Muscle of back (tissue), 3 donors: ENCODE measurements at regions not wholly inside any gene's neighbourhood (a gene's known extent, or its start where the extent isn't known, plus 50 kb on each side); places are given as distances from the start of the nearest gene placed in this dataset.
A peak's percentile ranks its signal among the peaks of the same experiment; 100 is the strongest.

Experiments used
- DNase-seq, 3 donors: peaks; one replicate each; pipeline versions ENCODE4 v3.0.0 to v3.0.0-alpha.2; 2013

DNA sequence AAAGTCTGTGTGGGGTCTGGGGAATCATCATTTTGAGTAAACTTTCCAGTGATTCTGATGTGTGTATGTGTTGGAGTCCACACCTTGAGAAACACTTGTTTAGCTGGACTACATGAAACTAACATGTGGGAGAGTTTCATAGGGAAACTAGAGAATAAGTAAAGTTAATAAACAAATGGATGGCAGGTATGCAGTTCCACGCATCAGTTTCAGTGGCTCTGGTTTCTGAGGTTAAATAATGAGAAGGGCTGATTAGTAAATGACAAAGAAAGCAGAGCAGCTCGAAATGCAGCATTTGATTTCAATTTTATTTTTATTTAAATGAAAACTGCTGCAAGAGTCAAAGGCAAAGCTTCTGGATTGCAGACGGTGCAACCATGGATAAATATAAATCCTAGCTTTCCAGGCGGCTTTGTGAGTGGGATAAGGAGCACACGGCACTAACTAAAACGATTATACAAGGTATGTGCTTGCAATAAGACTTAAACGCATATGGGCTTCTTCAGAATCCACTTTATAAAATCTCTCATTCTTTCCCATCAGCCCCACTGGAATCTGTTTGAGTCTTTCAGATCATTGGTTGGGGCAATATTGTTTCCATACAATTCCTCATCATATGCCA, 310.7 kb downstream of the PLPP3 start:
- no peak for DNase-seq

DNA sequence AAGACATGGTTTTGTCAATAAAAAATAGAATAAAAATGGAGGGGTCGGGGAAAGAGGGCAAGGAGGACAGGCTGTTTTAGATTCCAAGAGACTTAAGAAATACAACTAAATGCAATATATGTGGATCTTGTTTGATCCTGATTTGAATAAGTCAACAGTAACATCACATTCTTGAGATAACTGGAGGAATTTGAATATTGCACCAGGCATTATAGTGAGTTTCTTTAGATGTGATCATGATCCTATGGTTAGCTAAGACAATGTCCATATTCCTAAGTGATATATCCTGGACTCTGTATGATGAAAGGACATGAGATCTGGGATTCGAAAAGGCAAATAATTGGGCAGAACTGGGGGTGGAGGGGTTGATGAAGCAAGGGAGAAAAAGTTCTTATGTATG, 311.8 kb downstream of the PLPP3 start:
- DNase-seq = no peak

DNA sequence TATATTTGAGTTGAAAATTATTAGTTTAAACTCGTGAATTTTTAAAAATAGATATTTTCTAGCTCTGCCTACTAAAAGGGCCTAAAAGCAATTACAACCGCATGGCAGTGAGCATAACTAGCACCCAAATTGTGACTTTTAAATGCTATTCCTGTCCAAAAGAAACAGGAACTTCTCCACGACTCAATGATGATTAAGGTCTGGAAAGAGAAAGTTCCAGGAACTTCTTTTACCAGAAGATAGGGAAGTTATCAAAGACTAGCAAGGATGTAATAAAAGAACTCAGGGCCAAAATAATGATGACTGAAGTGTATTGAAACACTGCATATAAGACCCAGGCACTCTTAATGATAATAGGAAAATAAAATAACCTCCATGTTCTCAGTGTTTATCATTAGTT, 313.0 kb downstream of the PLPP3 start:
- DNase-seq = no peak

DNA sequence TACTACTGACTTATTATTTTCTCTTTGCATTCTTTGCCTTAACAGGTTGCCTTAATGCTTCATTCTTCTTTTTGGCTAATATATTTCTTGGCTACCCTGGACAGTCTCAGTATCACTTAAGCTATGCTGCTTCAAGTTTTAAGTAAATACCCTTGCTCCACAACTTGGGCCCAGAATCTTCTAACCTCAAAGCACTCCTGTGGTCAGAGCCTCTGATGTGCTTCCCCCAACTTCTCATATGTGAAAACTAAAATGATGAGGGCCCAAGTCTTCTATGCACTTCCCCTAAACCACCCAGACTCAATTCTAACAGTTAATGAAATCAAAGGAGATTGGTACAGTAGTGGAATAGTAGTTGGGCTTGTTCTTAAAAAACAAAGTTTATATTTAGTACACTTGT, 314.1 kb downstream of the PLPP3 start:
- no peak for DNase-seq

DNA sequence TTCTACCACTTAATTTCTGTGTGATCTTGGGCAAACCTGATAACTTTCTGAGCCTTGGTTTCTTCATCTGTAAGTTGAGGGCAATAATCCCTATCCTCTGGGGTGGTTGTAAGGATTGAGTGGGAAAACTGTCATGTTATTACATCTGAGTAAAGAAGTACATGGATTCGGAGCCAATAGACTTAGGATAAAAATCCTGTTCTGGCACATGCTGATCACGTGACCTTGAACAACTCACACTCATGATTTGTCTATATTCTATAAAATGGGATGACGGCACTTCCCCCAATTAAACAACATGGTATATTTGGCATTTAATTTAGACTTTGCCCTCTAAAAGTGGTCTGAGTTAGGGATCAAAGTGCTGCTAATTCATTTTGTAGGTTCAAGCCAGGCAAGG, 315.5 kb downstream of the PLPP3 start:
- no peak for DNase-seq

DNA sequence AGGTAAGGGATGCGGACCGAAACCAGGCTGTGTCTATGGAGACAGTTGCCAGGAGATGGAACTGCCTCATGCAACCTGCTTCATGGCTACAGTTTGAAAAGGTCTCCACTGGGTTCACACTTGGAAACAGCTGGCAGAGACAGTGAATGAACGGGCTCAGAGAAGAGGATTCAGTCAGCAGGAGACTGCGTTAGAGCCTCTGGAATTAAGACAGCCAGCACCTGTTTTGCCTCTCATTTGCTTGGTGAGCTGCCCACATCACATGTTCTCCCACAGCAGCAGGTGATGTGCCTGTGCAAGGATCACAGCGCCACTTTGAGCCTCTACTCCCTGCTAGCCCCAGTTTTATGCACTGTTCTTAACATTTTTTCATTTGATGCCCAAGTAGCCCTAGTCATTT, 321.0 kb downstream of the PLPP3 start:
- peak; percentile 49 to 68 (median 52) for DNase-seq

DNA sequence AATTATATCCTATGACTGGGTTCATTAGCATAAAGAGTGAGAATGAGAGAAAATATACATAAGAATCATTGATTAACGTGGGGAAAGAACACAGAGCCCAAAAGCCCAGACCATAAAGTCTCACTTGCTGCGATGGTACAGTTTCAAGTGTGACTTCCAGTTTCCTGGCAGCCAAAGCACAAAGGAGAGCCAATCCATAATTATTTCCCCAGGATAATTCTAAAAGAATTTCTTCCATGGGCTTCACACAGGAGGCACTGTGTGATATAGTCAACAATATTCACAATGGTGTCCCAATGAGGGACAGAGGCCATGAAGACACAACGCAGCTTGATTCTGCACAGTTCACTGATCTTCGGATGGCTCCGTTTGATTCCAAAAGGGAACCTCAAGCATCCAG, 321.6 kb downstream of the PLPP3 start:
- peak in 1 of 3 donors; percentile 32 for DNase-seq

DNA sequence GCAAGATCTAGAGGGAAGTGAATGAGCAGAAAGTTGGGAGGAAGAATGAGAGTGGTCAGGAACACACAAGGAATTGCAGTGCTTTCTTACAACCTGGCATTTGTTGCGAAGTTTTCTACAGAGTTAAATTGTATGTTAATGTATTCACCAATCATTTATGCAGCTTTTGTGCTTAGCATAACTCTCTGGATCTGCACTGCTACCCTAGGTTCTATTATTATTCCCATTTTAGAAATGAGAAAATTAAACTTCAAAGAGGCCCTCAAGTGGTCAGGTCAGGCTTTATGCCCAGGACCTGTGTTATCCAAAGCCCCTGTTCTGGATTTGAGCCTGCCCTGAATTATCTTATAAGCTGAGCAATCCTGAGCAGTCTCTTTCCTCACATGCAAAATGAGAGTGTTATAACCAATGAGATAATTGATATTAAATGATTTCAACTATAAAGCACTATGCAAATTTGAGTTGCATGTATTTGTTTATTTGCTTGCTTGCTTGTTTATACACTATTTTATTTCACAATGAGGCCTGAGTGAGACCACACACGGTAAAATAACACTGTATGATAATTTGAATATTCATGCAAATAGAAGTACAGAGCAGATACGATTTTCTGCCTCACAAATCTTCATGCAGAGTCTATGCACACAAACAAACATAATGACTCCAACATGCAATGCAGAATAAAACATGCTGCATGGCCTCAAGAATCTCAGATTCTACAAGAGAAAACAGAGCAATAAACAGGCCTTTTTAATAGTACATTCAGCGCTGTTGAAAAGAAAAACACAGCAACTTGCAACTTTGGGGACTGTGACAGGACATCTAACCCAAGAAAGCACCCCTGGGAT, 323.0 kb downstream of the PLPP3 start:
- peak; percentile 19 to 50 (median 22) for DNase-seq

DNA sequence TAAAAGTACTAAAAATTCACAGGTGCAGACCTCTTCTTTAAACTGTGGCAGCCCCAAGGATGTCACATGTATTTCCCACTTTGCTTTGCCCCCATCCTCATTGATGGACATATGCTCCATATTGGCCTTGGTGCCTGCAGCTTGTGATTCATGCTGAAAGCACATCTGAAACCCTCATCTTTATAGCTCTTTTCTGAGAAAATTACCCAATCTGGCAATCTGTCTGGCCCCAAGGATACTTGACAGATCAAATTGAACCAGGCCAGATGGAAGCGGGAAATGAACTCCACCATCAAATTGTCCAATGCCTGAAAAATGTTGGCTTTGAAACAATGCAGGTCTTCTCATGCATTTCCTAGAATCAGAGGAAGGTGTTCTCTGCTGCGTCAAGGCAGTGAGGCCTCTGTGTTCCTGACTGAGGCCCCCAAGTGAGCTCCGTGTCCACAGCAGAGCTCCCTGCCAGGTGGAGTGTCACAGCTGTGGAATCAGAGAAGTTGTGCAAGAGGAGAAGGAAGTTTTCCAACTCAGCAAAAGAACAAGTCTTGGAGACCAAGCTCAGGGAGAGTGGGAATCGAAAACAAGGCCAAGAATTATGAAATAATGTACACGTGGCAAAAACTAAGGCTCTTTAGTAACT, 323.7 kb downstream of the PLPP3 start:
- peak; percentile 92 to 97 (median 93) for DNase-seq

DNA sequence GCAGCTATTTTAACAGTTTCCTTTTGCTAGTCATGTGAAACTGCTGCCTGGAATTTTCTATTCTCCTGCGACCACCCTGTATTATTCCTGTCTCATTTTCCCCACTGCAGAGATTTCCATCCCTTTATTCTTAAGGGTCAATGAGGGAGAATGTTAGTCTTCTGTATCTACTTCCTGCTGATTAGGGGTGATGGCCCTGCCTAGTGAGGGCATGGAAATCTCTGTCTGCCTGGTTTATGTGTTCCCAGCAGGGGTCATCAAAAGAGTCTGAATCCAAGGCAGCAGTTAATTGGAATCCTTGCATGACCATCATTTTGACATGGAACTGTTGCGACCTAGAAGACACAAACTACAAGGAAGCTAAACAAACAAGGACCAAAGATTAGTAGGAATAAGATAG, 325.2 kb downstream of the PLPP3 start:
- no peak for DNase-seq

DNA sequence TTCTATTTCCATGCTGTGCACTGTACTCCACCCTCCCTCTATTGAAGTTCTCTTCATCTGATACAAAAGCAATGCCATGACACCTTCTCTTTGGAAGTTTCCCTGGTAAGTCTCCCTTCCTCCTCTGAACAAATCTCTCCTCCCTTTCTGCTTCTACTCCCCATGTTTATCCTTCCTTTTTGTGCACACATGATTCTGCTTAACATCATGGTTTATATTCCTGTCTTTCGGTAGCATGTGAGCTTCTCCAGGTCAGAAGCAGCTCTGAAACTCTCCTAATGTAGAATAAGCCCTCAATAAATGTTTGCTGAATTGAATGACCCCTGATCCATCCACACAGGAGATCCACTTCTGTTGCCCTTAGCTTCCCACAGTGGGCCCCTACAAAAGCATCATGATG, 328.6 kb downstream of the PLPP3 start:
- DNase-seq = no peak

DNA sequence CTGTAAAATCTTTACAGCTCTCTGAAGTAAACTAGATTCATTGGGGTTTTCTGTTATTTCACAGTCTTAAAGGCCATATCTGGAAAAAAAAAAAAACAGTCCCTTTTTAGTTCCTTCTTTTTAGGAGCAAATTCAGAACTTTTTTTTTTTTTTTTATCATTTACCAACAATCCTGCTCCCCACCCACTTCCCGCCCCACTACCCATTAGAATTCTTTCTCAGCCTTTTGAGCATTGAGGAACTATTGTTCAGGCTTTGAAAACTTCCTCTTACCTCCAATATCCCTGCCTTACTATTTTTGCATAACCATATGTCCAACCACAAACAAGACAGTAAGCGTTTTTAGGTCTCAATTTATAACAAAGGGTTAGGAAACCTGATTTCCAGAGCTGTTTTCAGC, 330.1 kb downstream of the PLPP3 start:
- no peak for DNase-seq

DNA sequence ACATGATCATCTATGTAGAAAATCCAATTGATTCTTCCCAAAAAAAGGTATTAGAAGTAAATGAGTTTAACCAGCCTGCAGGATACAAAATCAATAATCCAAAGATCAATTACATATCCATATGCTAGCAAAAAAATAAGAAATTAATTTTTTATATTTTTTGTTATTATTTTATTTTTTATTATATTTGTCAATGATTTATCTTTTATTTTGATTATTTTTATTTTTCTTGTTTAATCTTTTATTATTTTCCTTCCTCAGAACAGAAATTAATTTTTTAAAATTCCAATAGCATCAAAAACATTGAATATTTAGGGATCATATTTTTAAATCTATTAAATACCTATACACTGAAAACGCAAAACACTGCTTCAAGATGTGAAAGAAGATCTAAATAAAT, 331.2 kb downstream of the PLPP3 start:
- DNase-seq = no peak

DNA sequence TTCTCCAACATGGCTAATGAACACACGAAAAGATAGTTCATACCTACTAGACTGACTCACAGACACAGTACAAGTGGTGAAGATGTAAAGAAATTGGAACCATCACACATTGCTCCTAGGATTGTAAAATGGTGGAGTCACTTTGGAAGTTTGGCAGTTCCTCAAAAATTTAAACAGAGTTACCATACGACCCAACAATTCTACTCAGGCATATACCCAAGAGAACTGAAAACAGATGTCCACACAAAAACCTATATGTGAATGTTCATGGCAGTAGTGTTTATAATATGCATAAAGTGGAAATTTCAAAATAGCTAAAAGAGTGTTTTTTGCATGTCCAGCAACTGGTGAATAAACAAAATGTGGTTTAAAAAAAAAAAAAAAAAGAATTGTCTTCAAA, 332.6 kb downstream of the PLPP3 start:
- peak in 1 of 3 donors; percentile 17 for DNase-seq

DNA sequence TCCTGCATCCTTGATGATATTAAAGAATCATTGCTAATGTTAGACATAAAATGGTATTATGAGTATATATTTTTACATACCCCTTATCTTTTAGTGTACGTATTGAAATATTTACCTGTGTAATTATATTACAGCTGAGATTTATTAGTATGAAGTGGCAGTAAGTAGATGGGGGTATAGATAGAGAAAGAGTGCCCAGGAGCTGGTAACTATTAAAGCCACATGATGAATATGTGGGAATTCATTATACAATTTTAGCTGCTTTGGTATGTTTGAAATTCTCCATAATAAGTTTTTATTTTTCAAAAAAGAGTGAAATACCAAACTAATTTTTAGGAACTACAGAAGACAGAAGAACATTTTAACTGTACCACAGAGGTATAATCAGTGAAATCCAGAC, 339.0 kb downstream of the PLPP3 start:
- no peak for DNase-seq

DNA sequence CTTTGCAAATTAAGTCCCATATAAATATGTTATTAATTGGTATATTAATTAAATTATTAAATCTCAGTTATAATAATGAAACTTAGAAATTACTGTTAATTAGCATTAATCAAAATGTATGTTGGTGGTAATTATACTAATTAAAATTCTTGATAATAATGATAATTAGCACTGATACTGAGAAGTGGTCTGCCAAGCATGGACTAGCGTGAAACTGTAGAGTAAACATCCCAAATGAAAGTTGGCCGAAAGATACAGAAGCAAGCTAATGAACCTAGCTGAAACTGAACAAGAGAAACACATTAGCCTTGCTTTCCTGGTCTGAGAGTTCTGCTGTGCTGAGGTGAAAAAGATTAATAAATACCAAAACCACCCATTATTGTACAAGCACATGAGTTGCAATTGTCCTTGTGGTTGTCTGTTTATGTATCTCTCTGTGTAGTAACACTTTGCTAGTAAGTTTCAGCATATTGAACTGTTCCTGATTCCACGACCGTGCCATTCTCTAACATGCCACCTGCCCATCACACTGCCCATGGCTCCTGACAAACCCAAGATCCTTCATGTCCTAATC, 341.8 kb downstream of the PLPP3 start:
- no peak for DNase-seq

DNA sequence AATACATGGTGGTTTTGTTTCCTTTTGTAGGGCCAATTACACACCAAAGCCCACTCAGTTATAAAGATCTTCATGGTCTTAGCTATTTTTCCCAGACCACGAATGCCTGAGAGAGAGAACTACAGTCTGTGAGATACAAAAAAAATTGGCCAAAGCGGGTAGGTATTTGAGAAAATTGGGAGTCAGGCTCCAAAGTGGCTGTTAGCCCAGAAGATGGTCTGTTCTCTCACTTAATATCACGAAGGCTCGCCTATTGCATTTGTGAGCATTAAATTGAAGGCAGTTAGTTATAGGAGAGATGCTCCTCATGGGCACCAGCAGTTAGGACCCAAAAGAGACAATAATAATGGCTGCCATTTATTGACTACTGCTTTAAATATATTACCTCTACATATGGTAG, 342.7 kb downstream of the PLPP3 start:
- peak in 1 of 3 donors; percentile 56 for DNase-seq

DNA sequence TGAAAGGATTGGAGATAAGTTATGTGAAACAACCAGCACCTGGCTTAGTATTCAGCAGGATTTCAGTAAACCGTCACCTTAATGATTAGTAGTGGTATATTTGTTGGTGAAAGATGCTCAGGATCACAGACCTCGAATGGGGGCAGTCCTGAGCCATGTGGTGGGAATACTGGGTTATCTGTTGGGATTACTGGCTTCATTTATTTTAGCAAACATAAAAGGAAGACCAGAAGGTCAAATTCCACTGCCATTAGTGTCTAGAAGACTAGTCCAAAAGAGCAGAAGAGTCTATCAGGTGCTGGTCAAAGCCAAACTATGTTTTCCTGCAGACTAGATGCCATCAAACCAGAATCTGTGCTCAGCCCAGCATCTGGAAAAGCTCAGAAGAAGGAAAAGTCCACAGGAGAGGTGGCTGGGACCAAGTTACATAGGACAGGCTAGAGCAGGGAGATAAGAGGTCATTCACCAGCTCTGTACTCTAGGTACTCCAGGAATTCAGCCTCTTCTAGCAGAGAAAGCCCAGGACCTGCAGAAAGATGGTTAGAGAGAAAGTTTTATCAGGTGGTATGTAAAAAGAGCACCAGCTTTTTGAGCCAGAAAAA, 343.4 kb downstream of the PLPP3 start:
- no peak for DNase-seq

DNA sequence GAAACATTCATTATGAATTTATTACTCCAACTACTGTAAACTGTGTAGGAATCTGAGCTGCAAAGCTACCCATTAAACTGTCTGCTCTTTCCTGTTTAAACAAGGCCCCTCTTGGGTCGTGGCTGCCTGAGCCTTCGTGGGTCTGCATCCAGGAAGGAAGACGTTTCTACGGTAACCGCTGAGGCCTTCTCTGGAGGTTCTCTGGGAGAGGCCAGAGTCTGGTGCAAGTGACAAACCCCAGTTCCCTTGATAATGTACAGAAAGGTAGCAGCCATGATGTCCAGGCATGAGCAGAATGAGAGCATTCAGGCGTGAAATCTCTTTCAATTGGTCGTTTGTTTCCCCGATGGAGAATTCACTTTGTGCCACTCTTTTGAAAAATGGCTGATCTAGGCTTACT, 350.2 kb downstream of the PLPP3 start:
- peak in 1 of 3 donors; percentile 18 for DNase-seq

DNA sequence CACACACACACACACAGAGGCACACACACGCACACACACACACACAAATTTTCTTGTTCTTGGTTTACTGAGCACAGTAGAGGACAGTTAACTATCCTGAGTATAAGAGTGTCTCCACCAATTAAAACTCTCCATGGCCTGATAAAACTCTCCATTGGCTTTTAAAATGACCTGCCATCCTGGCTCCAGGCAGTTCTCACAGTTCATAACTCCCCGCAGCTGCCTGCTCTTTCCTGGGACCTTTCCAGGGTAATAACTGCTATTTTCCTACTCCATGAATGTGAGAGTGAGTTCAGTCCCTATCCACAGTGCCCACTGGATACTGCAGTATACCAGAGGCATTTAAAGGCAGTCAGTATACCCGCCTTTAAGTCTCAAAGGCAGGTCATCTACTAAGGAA, 351.5 kb downstream of the PLPP3 start:
- peak in 2 of 3 donors; percentile 33 to 71 for DNase-seq

DNA sequence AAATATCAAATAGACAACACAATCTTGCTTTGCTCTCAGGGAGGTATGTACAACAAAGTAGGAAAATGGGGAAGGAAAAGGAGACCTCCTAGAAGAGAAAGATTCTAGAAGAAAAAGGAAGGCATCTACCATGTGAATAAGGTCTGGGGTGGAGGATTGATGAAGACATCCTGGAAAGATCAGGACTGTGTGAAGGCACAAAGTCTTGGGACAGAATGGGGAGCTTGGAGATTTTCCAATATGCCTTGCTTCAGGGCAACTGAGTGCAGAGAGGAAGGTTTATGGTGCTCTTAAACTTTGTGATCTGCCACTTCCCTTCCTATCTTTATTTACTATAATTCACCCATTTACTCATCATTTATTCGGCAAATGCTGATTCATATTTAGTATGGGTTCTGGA, 352.0 kb downstream of the PLPP3 start:
- DNase-seq = no peak
